ENCODE measurements at regions not wholly inside any gene's neighbourhood (a gene's known extent, or its start where the extent isn't known, plus 50 kb on each side); places are given as distances from the start of the nearest gene placed in this dataset.

DNA sequence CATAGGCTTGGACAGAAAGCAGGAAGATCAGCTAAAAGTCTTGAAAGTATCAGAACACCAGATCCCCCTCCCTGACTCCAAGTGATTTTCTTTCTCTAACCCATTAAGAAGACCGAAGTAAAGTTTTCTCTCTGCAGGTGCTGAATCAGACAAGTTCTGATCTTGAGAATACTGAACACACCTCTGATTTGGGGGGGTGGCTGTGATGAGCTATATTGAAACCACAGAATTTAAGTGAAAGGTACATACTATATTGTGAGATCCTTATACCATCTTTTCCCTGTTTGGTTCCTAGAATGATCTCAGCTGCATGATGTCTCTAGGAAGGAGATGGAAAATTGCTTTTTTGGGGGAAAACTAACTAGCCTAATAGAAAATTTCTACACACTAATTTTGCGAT lies 196.0 kb downstream of the DIPK2A start:
- no peak for FAIRE-seq
- intact Hi-C loops (cut with DNase I) = no loop called here

DNA sequence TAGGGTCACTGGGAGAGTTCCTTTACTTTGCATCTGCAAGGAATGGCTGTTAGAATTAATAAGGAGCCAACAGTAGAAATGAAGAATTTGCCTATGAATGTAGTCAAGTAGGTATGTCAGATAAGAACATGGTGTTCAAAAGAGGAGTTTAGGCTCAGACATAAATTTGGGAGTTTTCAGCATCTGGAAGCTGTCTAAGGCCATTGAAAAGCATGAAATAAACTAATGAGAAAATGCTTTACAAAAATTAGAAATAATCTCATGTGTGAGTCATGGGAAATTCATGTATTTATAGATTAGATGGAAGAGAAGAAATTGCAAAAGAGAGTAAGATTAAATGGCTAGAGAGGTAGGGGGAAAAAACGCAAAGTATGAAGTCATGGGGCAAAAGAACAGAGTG lies 201.9 kb downstream of the DIPK2A start:
- 90 to 95% methylated on average over 1 of the region's 1 CpG for WGBS, 2 donors
- Histone ChIP-seq H3K4me1 (peaks cover 0 to 3% (median 0%) of the 10 kb centered on the region in 3 donors), H3K27ac (no peak overlapping the region), H3K36me3 (no peaks in the 10 kb centered on the region), H3K4me3 (no peak overlapping the region), H3K9me3 (no peaks in the 10 kb centered on the region), H3K27me3 (no peaks in the 10 kb centered on the region)
- no peak for ATAC-seq
- no peak for TF ChIP-seq CTCF (IDR thresholded peaks at IDR 0.05)
- FAIRE-seq = no peak
- no peak for DNase-seq
- intact Hi-C loops (cut with DNase I) = no loop called here

More for the DNA sequence above, 196.0 kb downstream of the DIPK2A start:
- no peak overlapping the region for H3K27ac ChIP-seq
- H3K4me3 ChIP-seq = no peak overlapping the region
- 95% methylated on average over 2 of the region's 2 CpGs for WGBS, 2 donors
- H3K27me3 ChIP-seq = no peaks in the 10 kb centered on the region
- no peak for TF ChIP-seq CTCF (IDR thresholded peaks at IDR 0.05)
- DNase-seq = no peak
- H3K36me3 ChIP-seq = no peaks in the 10 kb centered on the region
- no peaks in the 10 kb centered on the region for H3K9me3 ChIP-seq
- ATAC-seq = no peak
- H3K4me1 ChIP-seq = peaks cover 0 to 3% (median under 1%) of the 10 kb centered on the region in 3 donors

DNA sequence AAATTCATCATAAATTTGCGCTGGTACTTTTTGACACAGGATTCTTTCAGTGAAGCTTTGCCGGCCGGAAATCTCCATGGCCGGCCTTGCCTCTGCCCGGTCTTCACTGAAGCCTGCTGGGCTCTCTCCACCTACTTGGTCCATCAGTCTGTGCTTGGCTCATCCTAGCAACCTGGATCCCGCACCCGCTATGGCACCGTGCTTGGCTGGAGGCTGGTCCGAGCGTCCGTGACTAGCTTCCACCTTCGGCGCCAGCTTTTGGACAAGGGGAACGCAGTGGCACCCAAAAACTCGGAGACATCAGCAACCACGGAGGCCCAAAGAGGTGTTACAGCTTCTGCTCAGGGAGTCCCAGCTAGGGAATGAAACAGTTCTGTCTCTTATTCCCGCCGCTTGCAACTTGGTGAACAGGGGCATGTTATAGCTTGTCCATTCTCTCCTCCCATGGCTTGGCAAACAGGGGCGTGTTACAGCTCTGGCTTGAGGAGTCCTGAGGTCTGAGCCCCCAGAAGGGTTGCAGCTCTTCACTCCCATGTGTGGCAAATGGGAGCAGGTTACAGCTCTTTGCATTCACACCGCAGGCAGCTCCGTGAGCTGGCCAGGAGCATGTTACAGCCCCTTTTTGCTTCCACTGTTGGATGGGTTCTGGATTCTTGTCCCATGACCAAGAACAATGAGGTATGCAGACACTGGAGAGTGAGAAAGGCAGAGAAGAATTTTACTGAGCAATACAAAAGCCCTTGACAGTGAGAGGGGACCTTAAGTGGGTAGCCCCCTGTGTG lies 204.2 kb downstream of the DIPK2A start:
- Histone ChIP-seq H3K27me3 (no peaks in the 10 kb centered on the region), H3K9me3 (no peaks in the 10 kb centered on the region), H3K27ac (no peak overlapping the region), H3K4me3 (no peak overlapping the region), H3K4me1 (peaks cover 0 to 3% (median 0%) of the 10 kb centered on the region in 3 donors), H3K36me3 (no peaks in the 10 kb centered on the region)
- 96 to 97% methylated on average over 21 of the region's 21 CpGs for WGBS, 2 donors
- intact Hi-C loops (cut with DNase I) = no loop called here
- FAIRE-seq (no peak), DNase-seq (peak in 1 of 6 donors; percentile 41), ATAC-seq (no peak)
- TF ChIP-seq CTCF (IDR thresholded peaks at IDR 0.05) = no peak

DNA sequence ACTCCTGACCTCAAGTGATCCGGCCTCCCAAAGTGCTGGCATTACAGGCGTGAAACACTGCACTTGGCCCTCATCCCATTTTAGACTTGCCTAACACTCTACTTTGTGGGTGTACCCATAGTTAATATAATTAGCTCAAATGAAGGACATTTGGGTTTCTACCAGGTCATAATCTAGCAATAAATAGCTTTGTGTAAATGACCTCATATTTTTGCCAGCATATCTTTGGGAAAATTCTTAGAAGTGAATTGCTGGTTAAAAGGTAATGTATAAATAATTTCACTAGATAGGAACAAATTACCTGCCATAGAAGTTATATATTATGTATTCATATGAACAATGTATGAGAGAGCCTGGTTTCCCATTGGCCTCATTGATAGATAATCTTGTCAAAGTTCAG lies 206.0 kb downstream of the DIPK2A start:
- no peak for TF ChIP-seq CTCF (IDR thresholded peaks at IDR 0.05)

DNA sequence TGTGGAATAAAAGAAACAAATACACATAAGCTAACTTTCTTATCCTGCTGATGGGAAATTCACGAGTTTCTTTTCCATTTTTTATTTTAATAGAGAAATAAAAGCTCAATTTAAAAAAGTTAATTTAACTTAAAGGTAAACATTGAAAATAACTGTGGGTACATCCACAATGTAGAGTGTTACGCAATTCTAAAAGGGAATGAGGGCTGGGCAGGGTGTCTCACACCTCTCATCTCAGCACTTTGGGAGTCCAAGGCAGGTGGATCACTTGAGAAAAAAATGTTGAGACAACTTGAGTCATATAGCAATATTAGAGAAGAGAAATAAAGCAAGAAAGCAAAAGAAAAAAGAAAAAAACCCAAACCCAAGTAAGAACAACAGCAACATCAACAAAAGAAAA lies 207.0 kb downstream of the DIPK2A start:
- intact Hi-C loops (cut with DNase I) = no loop called here
- TF ChIP-seq CTCF (IDR thresholded peaks at IDR 0.05) = no peak
- 95 to 96% methylated on average over 2 of the region's 2 CpGs for WGBS, 2 donors

More for the DNA sequence above, 206.0 kb downstream of the DIPK2A start:
- no peak for FAIRE-seq
- intact Hi-C loops (cut with DNase I) = no loop called here
- Histone ChIP-seq H3K27me3 (no peaks in the 10 kb centered on the region), H3K27ac (no peak overlapping the region), H3K4me1 (no peaks in the 10 kb centered on the region), H3K4me3 (no peak overlapping the region), H3K9me3 (no peaks in the 10 kb centered on the region), H3K36me3 (no peaks in the 10 kb centered on the region)
- ATAC-seq = peak in 2 of 4 donors; percentile 40 to 58
- WGBS, 2 donors = 55 to 64% methylated on average over 2 of the region's 2 CpGs
- no peak for DNase-seq

More for the DNA sequence above, 207.0 kb downstream of the DIPK2A start:
- FAIRE-seq = no peak
- DNase-seq = no peak
- Histone ChIP-seq H3K27me3 (no peaks in the 10 kb centered on the region), H3K9me3 (no peaks in the 10 kb centered on the region), H3K4me1 (no peaks in the 10 kb centered on the region), H3K27ac (no peak overlapping the region), H3K4me3 (no peak overlapping the region), H3K36me3 (no peaks in the 10 kb centered on the region)
- ATAC-seq = no peak
